ENCODE measurements at regions not wholly inside any gene's neighbourhood (a gene's known extent, or its start where the extent isn't known, plus 50 kb on each side); places are given as distances from the start of the nearest gene placed in this dataset.

DNA sequence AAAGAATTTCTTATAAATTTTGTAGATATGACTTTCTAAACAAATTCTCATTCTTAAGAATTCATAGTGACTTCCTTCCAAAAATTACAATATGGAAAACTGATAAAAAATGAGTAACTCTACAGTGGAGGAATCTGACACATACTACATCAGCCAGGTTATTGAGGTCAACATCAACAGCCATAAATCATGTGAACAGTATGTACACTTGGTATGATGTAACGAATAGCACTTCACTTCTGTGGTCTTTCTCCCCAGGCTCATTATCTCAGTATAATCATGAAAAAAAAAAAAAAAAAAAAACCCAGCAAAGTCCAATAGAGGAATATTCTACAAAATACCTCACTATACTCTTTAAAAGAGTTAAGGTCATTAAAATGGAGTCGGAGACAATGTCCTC is 111.2 kb upstream of the SUCLG2 start:
- Histone ChIP-seq H3K4me1 (ENCODE audit: insufficient read depth) (no peaks in the 10 kb centered on the region), H3K36me3 (no peaks in the 10 kb centered on the region), H3K27ac (no peak overlapping the region), H3K9me3 (no peaks in the 10 kb centered on the region), H3K27me3 (no peaks in the 10 kb centered on the region), H3K4me3 (no peak overlapping the region)
- no peak for DNase-seq
- intact Hi-C loops (cut with DNase I): no loop called here
- TF ChIP-seq, protein P1, sequence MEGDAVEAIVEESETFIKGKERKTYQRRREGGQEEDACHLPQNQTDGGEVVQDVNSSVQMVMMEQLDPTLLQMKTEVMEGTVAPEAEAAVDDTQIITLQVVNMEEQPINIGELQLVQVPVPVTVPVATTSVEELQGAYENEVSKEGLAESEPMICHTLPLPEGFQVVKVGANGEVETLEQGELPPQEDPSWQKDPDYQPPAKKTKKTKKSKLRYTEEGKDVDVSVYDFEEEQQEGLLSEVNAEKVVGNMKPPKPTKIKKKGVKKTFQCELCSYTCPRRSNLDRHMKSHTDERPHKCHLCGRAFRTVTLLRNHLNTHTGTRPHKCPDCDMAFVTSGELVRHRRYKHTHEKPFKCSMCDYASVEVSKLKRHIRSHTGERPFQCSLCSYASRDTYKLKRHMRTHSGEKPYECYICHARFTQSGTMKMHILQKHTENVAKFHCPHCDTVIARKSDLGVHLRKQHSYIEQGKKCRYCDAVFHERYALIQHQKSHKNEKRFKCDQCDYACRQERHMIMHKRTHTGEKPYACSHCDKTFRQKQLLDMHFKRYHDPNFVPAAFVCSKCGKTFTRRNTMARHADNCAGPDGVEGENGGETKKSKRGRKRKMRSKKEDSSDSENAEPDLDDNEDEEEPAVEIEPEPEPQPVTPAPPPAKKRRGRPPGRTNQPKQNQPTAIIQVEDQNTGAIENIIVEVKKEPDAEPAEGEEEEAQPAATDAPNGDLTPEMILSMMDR (IDR thresholded peaks at IDR 0.05): no peak
- TF ChIP-seq EP300 (IDR thresholded peaks at IDR 0.05) (no peak), POLR2A (IDR thresholded peaks at IDR 0.05) (no peak)
- WGBS, 3 donors: 37 to 54% (median 46%) methylated on average over 2 of the region's 2 CpGs

DNA sequence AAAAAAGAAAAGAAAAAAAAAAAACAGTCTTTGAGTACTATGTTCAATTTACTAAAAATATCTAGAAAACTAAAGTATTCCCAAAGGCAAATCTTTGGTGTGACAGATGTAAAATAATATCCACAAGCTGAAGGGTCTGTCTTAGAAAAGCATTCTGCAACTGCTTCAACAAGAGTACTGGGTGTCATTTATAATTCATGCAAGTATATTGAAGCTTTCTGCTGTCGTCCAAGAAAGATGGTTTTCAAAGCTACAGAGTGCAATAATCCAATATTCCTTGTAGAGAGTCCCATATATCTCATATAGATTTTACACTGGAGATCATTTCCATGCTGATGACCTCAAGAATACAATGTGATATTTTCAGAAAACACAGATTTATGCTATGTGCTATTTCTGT is 90.9 kb upstream of the SUCLG2 start:
- Histone ChIP-seq H3K27me3 (no peaks in the 10 kb centered on the region), H3K4me1 (ENCODE audit: insufficient read depth) (no peaks in the 10 kb centered on the region), H3K9me3 (peaks cover 0 to 3% of the 10 kb centered on the region in 2 donors), H3K36me3 (no peaks in the 10 kb centered on the region), H3K27ac (no peak overlapping the region), H3K4me3 (no peak overlapping the region)
- intact Hi-C loops (cut with DNase I): no loop called here
- 85 to 93% (median 86%) methylated on average over 1 of the region's 1 CpG for WGBS, 3 donors
- no peak for DNase-seq
- no peak for TF ChIP-seq POLR2A (IDR thresholded peaks at IDR 0.05)
- TF ChIP-seq EP300 (IDR thresholded peaks at IDR 0.05): no peak
- TF ChIP-seq, protein P1 (IDR thresholded peaks at IDR 0.05): no peak

DNA sequence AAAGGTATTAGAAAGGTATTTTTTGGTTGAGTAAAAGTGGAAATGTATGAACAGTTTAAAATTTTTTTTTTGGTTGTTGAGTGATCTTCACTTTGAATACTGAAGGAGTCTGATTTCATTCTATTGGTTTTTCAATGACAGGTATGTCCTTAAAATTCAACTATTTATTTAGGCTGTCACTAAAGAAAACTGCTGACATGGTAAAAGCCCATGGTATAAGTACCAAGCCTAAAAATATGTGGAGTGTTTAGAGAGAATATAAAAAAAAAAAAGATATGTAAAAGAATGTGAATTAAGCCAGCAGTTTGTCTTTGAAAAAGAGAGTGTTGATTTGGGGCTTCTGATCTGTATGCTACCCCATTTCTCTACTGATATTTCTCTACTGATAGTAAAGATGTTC is 90.3 kb upstream of the SUCLG2 start:
- TF ChIP-seq, protein P1 (IDR thresholded peaks at IDR 0.05): no peak
- no peak for TF ChIP-seq EP300 (IDR thresholded peaks at IDR 0.05)
- TF ChIP-seq POLR2A (IDR thresholded peaks at IDR 0.05): no peak
- Histone ChIP-seq H3K4me3 (no peak overlapping the region), H3K9me3 (no peaks in the 10 kb centered on the region), H3K36me3 (no peaks in the 10 kb centered on the region), H3K27ac (no peak overlapping the region), H3K4me1 (ENCODE audit: insufficient read depth) (no peaks in the 10 kb centered on the region), H3K27me3 (no peaks in the 10 kb centered on the region)
- intact Hi-C loops (cut with DNase I): no loop called here
- DNase-seq: no peak

DNA sequence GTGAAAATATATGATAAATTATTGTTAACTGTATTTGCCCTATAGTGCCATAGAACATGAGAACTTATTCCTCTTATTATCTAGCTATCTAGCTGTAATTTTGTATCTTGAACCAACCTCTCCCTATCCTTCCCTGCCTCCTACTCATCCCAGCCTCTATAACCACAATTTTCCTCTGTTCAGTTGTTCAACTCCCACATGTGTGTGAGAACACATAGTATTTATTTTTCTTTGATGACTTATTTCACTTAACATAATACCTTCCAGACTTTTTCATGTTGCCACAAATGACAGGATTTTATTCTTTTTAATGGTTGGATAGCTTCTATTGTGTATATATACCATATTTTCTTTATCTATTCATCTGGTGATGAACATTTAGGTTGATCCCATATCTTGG is 85.4 kb upstream of the SUCLG2 start:
- no peak for DNase-seq
- intact Hi-C loops (cut with DNase I): no loop called here
- H3K36me3 ChIP-seq: no peaks in the 10 kb centered on the region
- no peak overlapping the region for H3K27ac ChIP-seq
- no peaks in the 10 kb centered on the region for H3K4me1 ChIP-seq (ENCODE audit: insufficient read depth)
- H3K27me3 ChIP-seq: no peaks in the 10 kb centered on the region
- TF ChIP-seq EP300 (IDR thresholded peaks at IDR 0.05) (no peak), POLR2A (IDR thresholded peaks at IDR 0.05) (no peak)
- TF ChIP-seq, protein P1 (IDR thresholded peaks at IDR 0.05): no peak
- no peaks in the 10 kb centered on the region for H3K9me3 ChIP-seq
- no peak overlapping the region for H3K4me3 ChIP-seq

Data from ovary (tissue), 7 donors.